DND-41 (cell line): ENCODE measurements at regions not wholly inside any gene's neighbourhood (a gene's known extent, or its start where the extent isn't known, plus 50 kb on each side); places are given as distances from the start of the nearest gene placed in this dataset.

Source experiments
- ATAC-seq: fragments of 200-7000 bp; cut with Tn5 transposase; 3 replicates; pipeline ENCODE4 v1.9.1; 2021; ENCODE audit warnings: low read depth; ENCODE audit not compliant: insufficient read depth
- DNase-seq: peaks from one replicate; pipeline ENCODE4 v3.0.0-alpha.2; 2020
- H2AFZ ChIP-seq: 2 replicates; pipeline ENCODE4 v1.6.0; 2012; ENCODE audit warnings: low read depth, low read length
- H3K27ac ChIP-seq: 2 replicates; pipeline ENCODE4 v1.5.1; 2012; ENCODE audit warnings: low read length, inconsistent platforms
- H3K27me3 ChIP-seq: fragments of 200-600 bp; sonication (generic); 2 replicates; pipeline ENCODE4 v1.6.0; 2012; ENCODE audit warnings: low read length, mild to moderate bottlenecking, inconsistent platforms; ENCODE audit not compliant: insufficient read depth, poor library complexity
- H3K36me3 ChIP-seq: 2 replicates; pipeline ENCODE4 v1.5.1; 2012; ENCODE audit warnings: low read length, inconsistent platforms; ENCODE audit not compliant: insufficient read depth
- H3K4me1 ChIP-seq: 2 replicates; pipeline ENCODE4 v1.5.1; 2012; ENCODE audit warnings: mild to moderate bottlenecking, low read length; ENCODE audit not compliant: insufficient read depth
- H3K4me2 ChIP-seq: 2 replicates; pipeline ENCODE4 v1.6.0; 2012; ENCODE audit warnings: mild to moderate bottlenecking, moderate library complexity, low read length, inconsistent platforms; ENCODE audit not compliant: insufficient read depth
- H3K4me3 ChIP-seq, 2 experiments: fragments of 200-600 bp in 1 of 2; shearing (Covaris generic) in 1 of 2; 2 replicates each; pipeline ENCODE4 v1.5.1; 2012 to 2016; ENCODE audit warnings: inconsistent platforms in 2 of 2, low read length in 2 of 2, mild to moderate bottlenecking in 2 of 2, low read depth in 1 of 2, moderate library complexity in 1 of 2
- H3K79me2 ChIP-seq: 2 replicates; pipeline ENCODE4 v1.6.0; 2012; ENCODE audit warnings: low read length, inconsistent platforms; ENCODE audit not compliant: insufficient read depth
- H3K9ac ChIP-seq: 2 replicates; pipeline ENCODE4 v1.6.0; 2012; ENCODE audit warnings: low read depth, mild to moderate bottlenecking, inconsistent platforms, low read length, moderate library complexity
- H3K9me3 ChIP-seq: 2 replicates; pipeline ENCODE4 v1.5.1; 2012; ENCODE audit warnings: low read length, moderate library complexity, mild to moderate bottlenecking, inconsistent platforms; ENCODE audit not compliant: insufficient read depth, severe bottlenecking
- H4K20me1 ChIP-seq: 2 replicates; pipeline ENCODE4 v1.6.0; 2012; ENCODE audit warnings: low read length; ENCODE audit not compliant: insufficient read depth
- EZH2 ChIP-seq: IDR thresholded peaks from 3 replicates; pipeline ENCODE4 v1.6.1; 2012; ENCODE audit warnings: borderline replicate concordance, low read depth, mild to moderate bottlenecking, moderate library complexity, low read length, inconsistent platforms; ENCODE audit not compliant: severe bottlenecking
- TF ChIP-seq, protein P1 (sequence below): IDR thresholded peaks from 2 replicates; pipeline ENCODE4 v1.5.1; 2012; ENCODE audit warnings: borderline replicate concordance, low read length, moderate library complexity, mild to moderate bottlenecking; ENCODE audit not compliant: poor library complexity, severe bottlenecking; ENCODE audit errors: extremely low read depth

GRCh38 chr14:97710726-97711125, 913.5 kb downstream of the VRK1 start:
- ATAC-seq (no peak), DNase-seq (peak; percentile 4)
- Histone ChIP-seq H3K4me3 (no peak overlapping the region), H3K4me1 (peaks cover 87% of the 10 kb centered on the region), H3K9me3 (no peaks in the 10 kb centered on the region), H3K27me3 (no peaks in the 10 kb centered on the region), H4K20me1 (no peaks in the 10 kb centered on the region), H3K9ac (peak overlapping the region; percentile 43; the same call in 1 of the 2 replicates), H2AFZ (no peak overlapping the region), H3K27ac (peak overlapping the region; percentile 97), H3K4me2 (peak overlapping the region; percentile 48; the same call in 1 of the 2 replicates), H3K36me3 (no peaks in the 10 kb centered on the region), H3K79me2 (peaks cover 5% of the 10 kb centered on the region; the same call in 1 of the 2 replicates)
- TF ChIP-seq EZH2 = no peak
- TF ChIP-seq, protein P1, sequence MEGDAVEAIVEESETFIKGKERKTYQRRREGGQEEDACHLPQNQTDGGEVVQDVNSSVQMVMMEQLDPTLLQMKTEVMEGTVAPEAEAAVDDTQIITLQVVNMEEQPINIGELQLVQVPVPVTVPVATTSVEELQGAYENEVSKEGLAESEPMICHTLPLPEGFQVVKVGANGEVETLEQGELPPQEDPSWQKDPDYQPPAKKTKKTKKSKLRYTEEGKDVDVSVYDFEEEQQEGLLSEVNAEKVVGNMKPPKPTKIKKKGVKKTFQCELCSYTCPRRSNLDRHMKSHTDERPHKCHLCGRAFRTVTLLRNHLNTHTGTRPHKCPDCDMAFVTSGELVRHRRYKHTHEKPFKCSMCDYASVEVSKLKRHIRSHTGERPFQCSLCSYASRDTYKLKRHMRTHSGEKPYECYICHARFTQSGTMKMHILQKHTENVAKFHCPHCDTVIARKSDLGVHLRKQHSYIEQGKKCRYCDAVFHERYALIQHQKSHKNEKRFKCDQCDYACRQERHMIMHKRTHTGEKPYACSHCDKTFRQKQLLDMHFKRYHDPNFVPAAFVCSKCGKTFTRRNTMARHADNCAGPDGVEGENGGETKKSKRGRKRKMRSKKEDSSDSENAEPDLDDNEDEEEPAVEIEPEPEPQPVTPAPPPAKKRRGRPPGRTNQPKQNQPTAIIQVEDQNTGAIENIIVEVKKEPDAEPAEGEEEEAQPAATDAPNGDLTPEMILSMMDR = no peak

GRCh38 chr14:97712471-97712870, 915.3 kb downstream of the VRK1 start:
- DNase-seq (no peak), ATAC-seq (no peak)
- TF ChIP-seq, protein P1 = no peak
- no peak for TF ChIP-seq EZH2
- Histone ChIP-seq H3K27me3 (no peaks in the 10 kb centered on the region), H3K4me1 (peaks cover 82% of the 10 kb centered on the region), H2AFZ (no peak overlapping the region), H3K4me2 (no peak overlapping the region), H3K4me3 (no peak overlapping the region), H3K79me2 (peaks cover 6% of the 10 kb centered on the region; the same call in 1 of the 2 replicates), H3K27ac (peak overlapping the region; percentile 97), H3K9me3 (no peaks in the 10 kb centered on the region), H3K36me3 (no peaks in the 10 kb centered on the region), H3K9ac (no peak overlapping the region), H4K20me1 (no peaks in the 10 kb centered on the region)

DNA sequence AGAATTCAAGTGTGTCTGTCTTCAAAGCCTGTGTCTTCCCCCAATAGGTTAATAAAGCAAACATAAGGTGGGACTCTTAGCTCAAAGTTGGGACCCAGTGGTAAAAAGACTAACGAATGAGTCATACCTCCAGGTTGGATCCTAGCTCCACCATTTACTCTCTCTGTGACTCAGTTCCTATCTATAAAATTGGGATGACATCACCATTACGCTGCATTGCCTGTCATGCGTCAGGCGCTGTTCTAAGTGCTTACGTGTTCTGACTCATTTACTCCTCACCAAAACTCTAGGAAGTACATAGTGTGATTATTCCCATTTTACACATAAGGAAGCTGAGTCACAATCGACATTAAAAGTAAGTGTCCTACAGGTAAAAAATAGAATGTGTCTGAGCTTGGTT, 915.8 kb downstream of the VRK1 start:
- H2AFZ ChIP-seq = no peak overlapping the region
- TF ChIP-seq, protein P1 = no peak
- no peak for TF ChIP-seq EZH2
- no peak overlapping the region for H3K4me3 ChIP-seq
- ATAC-seq (no peak), DNase-seq (no peak)
- H3K9ac ChIP-seq = no peak overlapping the region
- no peak overlapping the region for H3K4me2 ChIP-seq
- peaks cover 82% of the 10 kb centered on the region for H3K4me1 ChIP-seq
- H4K20me1 ChIP-seq = no peaks in the 10 kb centered on the region
- peaks cover 12% of the 10 kb centered on the region; the same call in 1 of the 2 replicates for H3K79me2 ChIP-seq
- peak overlapping the region; percentile 28; the same call in 1 of the 2 replicates for H3K27ac ChIP-seq
- no peaks in the 10 kb centered on the region for H3K9me3 ChIP-seq
- H3K27me3 ChIP-seq = no peaks in the 10 kb centered on the region
- H3K36me3 ChIP-seq = no peaks in the 10 kb centered on the region
